Fibroblast of pulmonary artery (primary cell): ENCODE measurements at regions not wholly inside any gene's neighbourhood (a gene's known extent, or its start where the extent isn't known, plus 50 kb on each side); places are given as distances from the start of the nearest gene placed in this dataset.
A peak's percentile ranks its signal among the peaks of the same experiment; 100 is the strongest.
"Not testable (repeated sequence)": the region's sequence is repeated elsewhere in the genome, so short reads cannot be mapped to it uniquely, and the experiment has no call there.

Experiments used
- DNase-seq: peaks from one replicate; pipeline ENCODE4 v3.0.0-alpha.2; 2010; ENCODE audit warnings: low read depth
- H3K4me3 ChIP-seq: replicated peaks from 2 replicates; pipeline ENCODE4 v1.5.1; 2011; ENCODE audit warnings: low read depth, mild to moderate bottlenecking, control low read depth, low read length, moderate library complexity
- CTCF ChIP-seq: IDR thresholded peaks from 2 replicates; pipeline ENCODE4 v1.5.1; 2011; ENCODE audit warnings: mild to moderate bottlenecking, control low read depth, low read length, inconsistent platforms; ENCODE audit errors: missing control alignments

GRCh38 chr18:73331212-73331772 is 463.5 kb upstream of the NETO1 start:
- no peak overlapping the region for H3K4me3 ChIP-seq
- no peak for TF ChIP-seq CTCF
- no peak for DNase-seq

GRCh38 chr18:73330106-73330505 is 462.3 kb upstream of the NETO1 start:
- not testable (repeated sequence) for DNase-seq, H3K4me3 ChIP-seq

GRCh38 chr18:73324187-73324831 is 456.5 kb upstream of the NETO1 start:
- not testable (repeated sequence) for H3K4me3 ChIP-seq, DNase-seq

GRCh38 chr18:73318739-73319479 is 451.1 kb upstream of the NETO1 start:
- no peak overlapping the region for H3K4me3 ChIP-seq
- TF ChIP-seq CTCF: no peak

GRCh38 chr18:73316513-73316912 is 448.7 kb upstream of the NETO1 start:
- no peak overlapping the region for H3K4me3 ChIP-seq
- peak; percentile 16 for DNase-seq
- no peak for TF ChIP-seq CTCF

More at GRCh38 chr18:73318739-73319479, 451.1 kb upstream of the NETO1 start:
- DNase-seq: peak; percentile 14

GRCh38 chr18:73315381-73315780 is 447.6 kb upstream of the NETO1 start:
- DNase-seq: no peak
- TF ChIP-seq CTCF: no peak
- H3K4me3 ChIP-seq: no peak overlapping the region

- TF ChIP-seq CTCF: no peak
- no peak overlapping the region for H3K4me3 ChIP-seq
- DNase-seq: no peak
Observed at GRCh38 chr18:73313476-73313875, 445.7 kb upstream of the NETO1 start.

GRCh38 chr18:73296686-73297085 is 428.9 kb upstream of the NETO1 start:
- no peak for TF ChIP-seq CTCF
- no peak overlapping the region for H3K4me3 ChIP-seq
- no peak for DNase-seq
